ENCODE measurements at regions not wholly inside any gene's neighbourhood (a gene's known extent, or its start where the extent isn't known, plus 50 kb on each side); places are given as distances from the start of the nearest gene placed in this dataset.

GRCh38 chr3:161800985-161801559 is 304.5 kb downstream of the OTOL1 start:
- no peak for DNase-seq (ENCODE audit: low spot score in 2 of 2)

GRCh38 chr3:161818106-161818505 is 321.5 kb downstream of the OTOL1 start:
- H3K9me3 ChIP-seq, result no peaks in the 10 kb centered on the region
- H3K36me3 ChIP-seq, result no peaks in the 10 kb centered on the region
- no peaks in the 10 kb centered on the region for H3K27me3 ChIP-seq
- intact Hi-C loops (cut with DNase I), result no loop called here
- no peaks in the 10 kb centered on the region for H3K4me1 ChIP-seq
- no peak overlapping the region for H3K4me3 ChIP-seq
- no peak for TF ChIP-seq CTCF (IDR thresholded peaks at IDR 0.05)
- no peak overlapping the region for H3K27ac ChIP-seq
- no peak for DNase-seq (ENCODE audit: low spot score in 2 of 2)

More at GRCh38 chr3:161800985-161801559, 304.5 kb downstream of the OTOL1 start:
- Histone ChIP-seq H3K4me3 (no peak overlapping the region), H3K27me3 (no peaks in the 10 kb centered on the region), H3K9me3 (no peaks in the 10 kb centered on the region), H3K36me3 (no peaks in the 10 kb centered on the region), H3K4me1 (no peaks in the 10 kb centered on the region), H3K27ac (no peak overlapping the region)
- TF ChIP-seq CTCF (IDR thresholded peaks at IDR 0.05), result no peak
- intact Hi-C loops (cut with DNase I), result no loop called here

- intact Hi-C loops (cut with DNase I), result no loop called here
- Histone ChIP-seq H3K4me3 (no peak overlapping the region), H3K27ac (no peak overlapping the region), H3K4me1 (no peaks in the 10 kb centered on the region), H3K36me3 (no peaks in the 10 kb centered on the region), H3K9me3 (no peaks in the 10 kb centered on the region), H3K27me3 (no peaks in the 10 kb centered on the region)
- no peak for TF ChIP-seq CTCF (IDR thresholded peaks at IDR 0.05)
- no peak for DNase-seq (ENCODE audit: low spot score in 2 of 2)
These were observed 325.0 kb downstream of the OTOL1 start for GRCh38 chr3:161821591-161821990.

- no peak overlapping the region for H3K4me3 ChIP-seq
- H3K4me1 ChIP-seq, result no peaks in the 10 kb centered on the region
- no peaks in the 10 kb centered on the region for H3K9me3 ChIP-seq
- intact Hi-C loops (cut with DNase I), result no loop called here
- no peaks in the 10 kb centered on the region for H3K27me3 ChIP-seq
- H3K27ac ChIP-seq, result no peak overlapping the region
- TF ChIP-seq CTCF (IDR thresholded peaks at IDR 0.05), result no peak
- no peaks in the 10 kb centered on the region for H3K36me3 ChIP-seq
- DNase-seq (ENCODE audit: low spot score in 2 of 2), result no peak
These were observed 325.7 kb downstream of the OTOL1 start for GRCh38 chr3:161822291-161822690.

GRCh38 chr3:161823910-161824309 is 327.3 kb downstream of the OTOL1 start:
- no peak overlapping the region for H3K27ac ChIP-seq
- H3K36me3 ChIP-seq, result no peaks in the 10 kb centered on the region
- no peak for TF ChIP-seq CTCF (IDR thresholded peaks at IDR 0.05)
- H3K4me3 ChIP-seq, result no peak overlapping the region
- H3K27me3 ChIP-seq, result no peaks in the 10 kb centered on the region
- no peak for DNase-seq (ENCODE audit: low spot score in 2 of 2)
- H3K9me3 ChIP-seq, result no peaks in the 10 kb centered on the region
- H3K4me1 ChIP-seq, result no peaks in the 10 kb centered on the region
- intact Hi-C loops (cut with DNase I), result no loop called here

- Histone ChIP-seq H3K27ac (no peak overlapping the region), H3K27me3 (no peaks in the 10 kb centered on the region), H3K4me1 (no peaks in the 10 kb centered on the region), H3K9me3 (no peaks in the 10 kb centered on the region), H3K36me3 (no peaks in the 10 kb centered on the region), H3K4me3 (no peak overlapping the region)
- intact Hi-C loops (cut with DNase I), result no loop called here
- DNase-seq (ENCODE audit: low spot score in 2 of 2), result no peak
- TF ChIP-seq CTCF (IDR thresholded peaks at IDR 0.05), result no peak
These were observed 341.4 kb downstream of the OTOL1 start for GRCh38 chr3:161838021-161838420.
